H9 (cell line): ENCODE measurements at regions not wholly inside any gene's neighbourhood (a gene's known extent, or its start where the extent isn't known, plus 50 kb on each side); places are given as distances from the start of the nearest gene placed in this dataset.

Experiments used
- DNase-seq: peaks from one replicate; pipeline ENCODE4 v3.0.0-alpha.2; 2017
- H2AFZ ChIP-seq: one replicate; pipeline ENCODE4 v1.6.1; 2013; ENCODE audit warnings: mild to moderate bottlenecking, low read length, control low read depth, moderate library complexity
- H2AK5ac ChIP-seq: 2 replicates; pipeline ENCODE4 v1.6.1; 2013; ENCODE audit warnings: low read length, control low read depth, mixed read lengths; ENCODE audit not compliant: insufficient read length
- H2BK120ac ChIP-seq: one replicate; pipeline ENCODE4 v1.6.1; 2013; ENCODE audit warnings: low read depth, mild to moderate bottlenecking, low read length, control low read depth, inconsistent platforms; ENCODE audit not compliant: poor library complexity, severe bottlenecking
- H2BK12ac ChIP-seq: 2 replicates; pipeline ENCODE4 v1.6.1; 2013; ENCODE audit warnings: low read length, control low read depth, mixed read lengths, low read depth; ENCODE audit not compliant: insufficient read length
- H2BK15ac ChIP-seq: 2 replicates; pipeline ENCODE4 v1.6.1; 2013; ENCODE audit warnings: low read depth, low read length, control low read depth
- H2BK20ac ChIP-seq: one replicate; pipeline ENCODE4 v1.6.1; 2013; ENCODE audit warnings: low read depth, mild to moderate bottlenecking, low read length, control low read depth, inconsistent platforms; ENCODE audit not compliant: poor library complexity, severe bottlenecking
- H2BK5ac ChIP-seq: 2 replicates; pipeline ENCODE4 v1.6.1; 2013; ENCODE audit warnings: low read length, control low read depth, mixed read lengths; ENCODE audit not compliant: insufficient read length
- H3K14ac ChIP-seq: 2 replicates; pipeline ENCODE4 v1.6.1; 2013; ENCODE audit warnings: low read length, control low read depth; ENCODE audit not compliant: insufficient read depth
- H3K18ac ChIP-seq: 2 replicates; pipeline ENCODE4 v1.6.1; 2013; ENCODE audit warnings: low read depth, mild to moderate bottlenecking, mixed read lengths, low read length, control low read depth; ENCODE audit not compliant: insufficient read length
- H3K23ac ChIP-seq: 2 replicates; pipeline ENCODE4 v1.6.1; 2013; ENCODE audit warnings: low read length, control low read depth, mixed read lengths, low read depth; ENCODE audit not compliant: insufficient read length
- H3K23me2 ChIP-seq: 2 replicates; pipeline ENCODE4 v1.6.1; 2013; ENCODE audit warnings: low read depth, mild to moderate bottlenecking, mixed read lengths, low read length, control low read depth; ENCODE audit not compliant: insufficient read length, poor library complexity, severe bottlenecking
- H3K27ac ChIP-seq: 2 replicates; pipeline ENCODE4 v1.5.1; 2013; ENCODE audit warnings: low read length, control low read depth, mixed read lengths, low read depth; ENCODE audit not compliant: insufficient read length
- H3K27me3 ChIP-seq: 2 replicates; pipeline ENCODE4 v1.6.1; 2013; ENCODE audit warnings: low read length, control low read depth, inconsistent platforms; ENCODE audit not compliant: insufficient read depth
- H3K4ac ChIP-seq: 2 replicates; pipeline ENCODE4 v1.6.1; 2013; ENCODE audit warnings: low read depth, mild to moderate bottlenecking, control low read depth, inconsistent platforms, low read length, moderate library complexity
- H3K4me1 ChIP-seq: 2 replicates; pipeline ENCODE4 v1.6.1; 2013; ENCODE audit warnings: low read length, control low read depth, inconsistent platforms; ENCODE audit not compliant: insufficient read depth
- H3K4me2 ChIP-seq: 2 replicates; pipeline ENCODE4 v1.6.1; 2013; ENCODE audit warnings: low read length, control low read depth, mixed read lengths; ENCODE audit not compliant: insufficient read length, insufficient read depth
- H3K56ac ChIP-seq: 2 replicates; pipeline ENCODE4 v1.6.1; 2013; ENCODE audit warnings: low read depth, mild to moderate bottlenecking, mixed read lengths, low read length, control low read depth; ENCODE audit not compliant: insufficient read length
- H3K79me1 ChIP-seq: 2 replicates; pipeline ENCODE4 v1.6.1; 2013; ENCODE audit warnings: low read depth, mild to moderate bottlenecking, moderate library complexity, low read length, control low read depth, inconsistent platforms; ENCODE audit not compliant: insufficient read depth, poor library complexity, severe bottlenecking
- H3K79me2 ChIP-seq: 2 replicates; pipeline ENCODE4 v1.6.1; 2013; ENCODE audit warnings: low read length, control low read depth, inconsistent platforms; ENCODE audit not compliant: insufficient read depth
- H3K9ac ChIP-seq: 2 replicates; pipeline ENCODE4 v1.6.1; 2013; ENCODE audit warnings: low read length, control low read depth, mixed read lengths; ENCODE audit not compliant: insufficient read length; ENCODE audit errors: extremely low read depth
- H3K9me3 ChIP-seq: one replicate; pipeline ENCODE4 v1.6.1; 2013; ENCODE audit warnings: low read depth, low read length, inconsistent platforms; ENCODE audit not compliant: control insufficient read depth
- H3T11ph ChIP-seq: one replicate; pipeline ENCODE4 v1.6.1; 2013; ENCODE audit warnings: mild to moderate bottlenecking, low read length, control low read depth, inconsistent platforms
- H4K20me1 ChIP-seq: one replicate; pipeline ENCODE4 v1.6.1; 2013; ENCODE audit not compliant: control insufficient read depth, insufficient read length, insufficient read depth
- H4K5ac ChIP-seq: 2 replicates; pipeline ENCODE4 v1.6.1; 2013; ENCODE audit warnings: low read depth, mild to moderate bottlenecking, mixed read lengths, low read length, control low read depth; ENCODE audit not compliant: insufficient read length
- H4K8ac ChIP-seq: replicated peaks from 2 replicates; pipeline ENCODE4 v1.6.1; 2013; ENCODE audit warnings: low read length, control low read depth, mixed read lengths, low read depth; ENCODE audit not compliant: insufficient read length
- H4K91ac ChIP-seq: 2 replicates; pipeline ENCODE4 v1.6.1; 2013; ENCODE audit warnings: low read depth, mild to moderate bottlenecking, moderate library complexity, mixed read lengths, low read length, control low read depth; ENCODE audit not compliant: insufficient read length
- H3K27ac Mint-ChIP-seq, 3 experiments: 2 replicates in 2 of 3; 3 replicates in 1 of 3; pipeline ENCODE4 v1.8.0; 2020 to 2021; ENCODE audit warnings: mixed read lengths in 3 of 3, mild to moderate bottlenecking in 1 of 3, moderate library complexity in 1 of 3
- H3K27me3 Mint-ChIP-seq: 2 replicates; pipeline ENCODE4 v1.8.0; 2021; ENCODE audit warnings: low read depth, mild to moderate bottlenecking, moderate library complexity, mixed read lengths
- H3K36me3 Mint-ChIP-seq, 3 experiments: 2 replicates in 2 of 3; 3 replicates in 1 of 3; pipeline ENCODE4 v1.8.0; 2020 to 2021; ENCODE audit warnings: low read depth in 3 of 3, mixed read lengths in 3 of 3; ENCODE audit not compliant: insufficient read depth in 1 of 3
- H3K4me1 Mint-ChIP-seq, 2 experiments: 2 replicates each; pipeline ENCODE4 v1.8.0; 2020; ENCODE audit warnings: mixed read lengths in 2 of 2
- H3K4me3 Mint-ChIP-seq, 2 experiments: 2 replicates in 1 of 2; 3 replicates in 1 of 2; pipeline ENCODE4 v1.8.0; 2020 to 2021; ENCODE audit warnings: mild to moderate bottlenecking in 2 of 2, mixed read lengths in 2 of 2, moderate library complexity in 1 of 2
- H3K9me3 Mint-ChIP-seq, 2 experiments: 2 replicates in 1 of 2; 3 replicates in 1 of 2; pipeline ENCODE4 v1.8.0; 2020; ENCODE audit warnings: mild to moderate bottlenecking in 2 of 2, mixed read lengths in 2 of 2, moderate library complexity in 1 of 2
- CTCF ChIP-seq: fragments of 200-600 bp; sonication (generic); conservative IDR thresholded peaks from 3 replicates; pipeline ENCODE4 v1.8.0; 2021; ENCODE audit warnings: antibody characterized with exemption, mild to moderate bottlenecking
- WGBS: extraction: QIAGEN DNeasy Blood & Tissue Kit; methylation state at CpG from one replicate; pipeline ENCODE4 v1.1.7; 2013; ENCODE audit warnings: missing lambda C conversion rate, low lambda C conversion rate, mixed read lengths; ENCODE audit not compliant: insufficient read length; ENCODE audit errors: extremely low coverage; 5-methylcytosine and 5-hydroxymethylcytosine counted together

DNA sequence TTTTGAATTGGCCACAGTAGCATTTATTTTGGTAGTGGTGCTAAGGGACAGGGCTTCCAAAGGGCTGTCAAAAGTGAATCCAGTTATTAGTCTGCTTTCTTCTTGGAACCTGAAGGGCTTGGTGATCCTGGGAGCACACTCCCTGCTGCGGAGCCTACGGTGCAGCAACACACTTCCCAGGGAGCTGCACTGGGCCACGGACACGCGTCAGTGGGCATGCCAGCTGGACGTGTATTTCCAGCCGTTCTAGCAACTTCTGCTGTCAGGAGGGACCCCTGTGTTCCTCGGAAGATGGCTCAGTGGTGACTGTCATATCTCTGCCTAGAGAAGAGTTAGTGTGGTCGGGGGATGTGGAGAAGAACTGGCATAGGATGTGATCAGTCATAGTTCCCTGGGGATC, 204.6 kb downstream of the SOCS6 start:
- H3K23ac ChIP-seq, result no peak overlapping the region
- H3K79me1 ChIP-seq, result no peaks in the 10 kb centered on the region

More for the DNA sequence above, 204.6 kb downstream of the SOCS6 start:
- Mint-ChIP-seq H3K36me3 (no peaks in the 10 kb centered on the region), H3K4me1 (no peaks in the 10 kb centered on the region; a peak in 2 of 4 replicates), H3K27ac (no peak overlapping the region), H3K4me3 (no peak overlapping the region), H3K9me3 (no peaks in the 10 kb centered on the region; a peak in 1 of 5 replicates), H3K27me3 (no peaks in the 10 kb centered on the region)
- Histone ChIP-seq H2BK120ac (no peak overlapping the region), H3K4ac (no peak overlapping the region), H2AK5ac (no peak overlapping the region), H2AFZ (no peak overlapping the region), H4K8ac (no peak overlapping the region), H2BK20ac (no peak overlapping the region), H3K9me3 (no peaks in the 10 kb centered on the region), H3K14ac (no peak overlapping the region), H3K79me2 (no peaks in the 10 kb centered on the region), H3K27me3 (no peaks in the 10 kb centered on the region), H2BK5ac (no peak overlapping the region), H4K20me1 (no peaks in the 10 kb centered on the region), H3K4me1 (no peaks in the 10 kb centered on the region), H2BK12ac (no peak overlapping the region), H3K23me2 (no peaks in the 10 kb centered on the region), H3K18ac (no peak overlapping the region), H4K91ac (no peak overlapping the region), H4K5ac (no peak overlapping the region), H3K27ac (no peak overlapping the region), H3K9ac (no peak overlapping the region), H3T11ph (no peak overlapping the region), H3K56ac (no peak overlapping the region), H2BK15ac (no peak overlapping the region; the same call in 1 of the 2 replicates), H3K4me2 (no peak overlapping the region)
- no CpG with 5 or more reads among the region's 9 CpGs for WGBS
- no peak for DNase-seq
- TF ChIP-seq CTCF, result no peak
